8988T (cell line): ENCODE measurements at regions not wholly inside any gene's neighbourhood (a gene's known extent, or its start where the extent isn't known, plus 50 kb on each side); places are given as distances from the start of the nearest gene placed in this dataset.

Source experiments
- DNase-seq: peaks from one replicate; pipeline ENCODE4 v3.0.0; 2011

DNA sequence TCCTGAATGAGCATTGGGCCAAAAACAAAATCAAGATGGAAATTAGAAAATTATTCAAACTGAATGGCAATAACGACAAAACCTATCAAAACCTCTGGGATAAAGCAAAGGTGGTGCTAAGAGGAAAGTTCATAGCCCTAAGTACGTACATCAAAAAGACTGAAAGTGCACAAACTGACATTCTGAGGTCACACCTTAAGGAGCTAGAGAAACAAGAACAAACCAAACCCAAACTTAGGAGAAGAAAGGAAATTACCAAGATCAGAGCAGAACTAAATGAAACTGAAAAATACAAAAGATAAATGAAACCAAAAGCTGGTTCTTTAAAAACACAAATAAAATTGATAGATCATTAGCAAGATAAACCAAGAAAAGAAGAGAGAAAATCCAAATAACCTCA is 1543.5 kb upstream of the ACVR2A start:
- no peak for DNase-seq

DNA sequence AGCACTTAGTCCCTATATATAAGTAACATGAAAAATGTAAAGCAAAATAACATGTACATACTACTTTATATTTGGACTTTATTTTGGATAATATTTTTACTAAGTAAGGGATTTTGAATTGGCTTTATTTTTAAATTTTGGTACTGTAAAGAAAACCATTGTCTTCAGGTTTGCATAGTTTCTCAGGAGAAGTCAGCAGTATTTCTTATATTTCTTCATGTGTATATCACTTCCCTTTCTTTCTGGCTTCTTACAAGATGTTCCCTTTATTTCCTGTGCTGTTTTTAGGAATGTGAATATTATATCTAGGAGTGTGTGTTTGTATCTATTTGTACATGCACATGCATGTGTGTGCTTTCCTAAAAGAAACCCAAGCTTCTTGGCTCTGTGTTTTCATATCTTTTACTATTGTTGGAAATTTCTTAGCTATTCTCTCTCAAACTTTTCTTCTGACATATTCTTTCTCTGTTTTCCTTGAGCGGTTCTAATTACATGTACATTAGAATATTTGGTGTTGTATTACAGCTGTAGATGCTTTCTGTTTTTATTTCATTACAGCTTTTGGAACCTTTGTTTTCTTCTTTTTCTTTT is 1549.7 kb upstream of the ACVR2A start:
- DNase-seq: no peak

DNA sequence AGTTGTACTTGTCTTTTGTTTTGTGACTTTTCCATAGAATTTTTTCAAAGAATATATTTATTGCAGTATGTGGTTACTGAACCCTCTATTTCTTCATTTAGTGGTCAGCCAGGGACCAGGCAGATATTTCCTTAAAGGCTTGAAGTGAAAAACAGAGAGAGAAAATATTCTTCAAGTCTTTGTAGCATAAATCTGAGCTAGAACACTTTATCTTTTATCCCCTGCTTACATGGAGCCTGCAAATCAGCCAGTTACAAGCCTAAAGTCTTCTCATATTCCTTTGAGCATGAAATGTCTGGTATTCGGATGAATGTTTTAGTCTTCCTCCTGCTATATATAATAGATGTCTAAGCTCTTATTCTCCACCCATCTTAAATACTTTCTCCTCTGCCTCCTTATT is 1557.5 kb upstream of the ACVR2A start:
- no peak for DNase-seq

DNA sequence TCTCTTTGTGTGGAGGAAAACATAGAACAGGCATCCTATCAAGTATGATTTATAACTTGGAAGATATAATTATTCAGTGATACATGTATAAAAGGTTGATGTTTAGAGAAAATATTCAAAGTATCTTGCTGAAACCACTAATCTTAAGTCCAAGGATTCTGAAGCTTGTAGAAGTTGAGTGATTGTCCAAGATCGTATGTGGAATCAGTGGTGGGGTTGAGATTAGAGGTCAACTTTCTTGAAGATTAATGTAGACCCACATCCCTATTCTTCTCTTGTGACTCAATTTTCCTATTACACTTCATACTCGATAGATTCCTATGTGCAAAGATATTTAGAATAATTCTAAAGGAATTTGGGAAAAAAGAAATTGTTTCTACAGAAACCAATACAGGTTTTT is 1565.9 kb upstream of the ACVR2A start:
- no peak for DNase-seq

DNA sequence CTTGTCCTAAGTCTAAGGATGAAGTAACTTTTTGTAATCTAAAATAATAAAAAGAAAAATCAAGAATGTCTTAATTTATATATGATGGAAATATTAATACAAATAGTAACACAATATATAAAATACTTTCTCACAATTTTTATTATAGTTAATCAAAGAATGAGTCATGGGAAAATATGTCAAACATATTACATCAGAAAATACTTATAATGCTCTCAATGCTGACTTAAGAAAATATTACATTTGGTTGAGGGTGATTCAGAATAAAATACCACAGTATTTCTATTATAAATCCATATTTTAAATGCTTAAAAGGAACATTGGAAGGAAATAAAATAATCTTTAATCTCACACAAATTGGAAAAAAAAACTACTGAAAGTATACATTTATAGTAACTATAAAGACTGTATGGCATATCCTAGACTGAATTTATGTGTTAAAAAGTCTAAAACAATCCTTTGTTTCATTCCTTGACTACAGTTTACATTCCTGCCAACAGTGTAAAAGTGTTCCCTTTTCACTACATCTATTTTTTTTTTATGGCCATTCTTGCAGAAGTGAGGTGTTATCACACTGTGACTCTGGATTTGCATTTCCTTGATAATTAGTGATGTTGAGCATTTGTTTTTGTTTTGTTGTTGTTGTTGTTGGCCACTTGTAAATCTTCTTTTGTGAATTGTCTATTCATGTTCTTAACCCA is 1573.5 kb upstream of the ACVR2A start:
- no peak for DNase-seq

DNA sequence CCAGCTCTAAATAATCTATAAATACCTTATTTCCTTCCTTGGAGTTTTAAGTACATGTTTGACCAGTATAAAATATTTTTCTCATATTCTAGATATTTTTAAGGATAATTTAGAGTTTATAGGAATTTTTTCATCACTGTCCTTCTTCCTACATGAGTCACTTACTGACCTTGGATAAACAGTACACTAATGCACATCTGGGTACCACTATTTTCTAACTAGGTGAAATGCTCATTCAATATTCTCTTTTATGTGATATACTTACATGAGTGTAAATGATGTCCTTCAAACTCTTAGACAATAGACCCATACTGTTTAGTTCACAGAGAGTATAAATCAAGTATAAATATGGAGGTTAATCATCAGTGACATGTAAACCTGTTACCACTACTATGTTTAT is 1574.2 kb upstream of the ACVR2A start:
- no peak for DNase-seq

DNA sequence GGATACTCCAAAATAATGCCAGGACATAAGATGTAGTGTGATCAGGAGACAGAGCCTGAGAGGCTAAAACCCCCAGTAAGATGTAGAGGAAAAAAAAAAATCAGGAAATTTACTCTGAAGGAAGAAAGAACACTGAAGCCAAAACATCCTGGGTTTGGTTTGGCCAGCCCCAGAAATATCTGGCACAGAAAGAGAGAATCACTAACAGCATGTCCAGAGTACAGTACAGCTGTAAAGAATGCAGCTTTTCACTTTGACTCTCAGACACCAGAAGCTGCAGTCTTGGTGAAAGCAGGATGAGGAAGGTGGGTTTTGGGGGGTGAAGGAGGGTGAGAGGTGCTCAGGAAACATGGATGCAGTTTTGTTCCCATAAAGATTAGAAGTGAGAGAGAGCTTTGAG is 1577.7 kb upstream of the ACVR2A start:
- no peak for DNase-seq

DNA sequence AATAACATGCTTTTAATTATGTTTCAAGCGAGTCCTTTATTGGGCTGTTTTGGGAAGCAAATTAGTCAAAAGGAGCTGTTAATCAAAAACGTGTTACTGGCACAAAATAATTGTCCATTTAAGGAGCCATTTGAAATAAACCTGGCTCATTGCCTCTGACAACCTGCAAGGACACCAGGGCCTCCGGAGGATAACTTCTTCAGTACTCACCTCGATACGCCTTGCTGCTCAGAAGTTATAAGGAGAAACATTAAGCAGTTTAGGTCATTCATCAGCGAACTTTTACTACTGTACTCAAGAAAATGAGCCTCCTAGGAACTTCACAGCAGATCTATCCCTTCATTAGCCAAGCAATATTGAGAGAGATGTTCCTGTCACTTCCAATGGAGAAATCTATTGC is 1579.2 kb upstream of the ACVR2A start:
- no peak for DNase-seq

DNA sequence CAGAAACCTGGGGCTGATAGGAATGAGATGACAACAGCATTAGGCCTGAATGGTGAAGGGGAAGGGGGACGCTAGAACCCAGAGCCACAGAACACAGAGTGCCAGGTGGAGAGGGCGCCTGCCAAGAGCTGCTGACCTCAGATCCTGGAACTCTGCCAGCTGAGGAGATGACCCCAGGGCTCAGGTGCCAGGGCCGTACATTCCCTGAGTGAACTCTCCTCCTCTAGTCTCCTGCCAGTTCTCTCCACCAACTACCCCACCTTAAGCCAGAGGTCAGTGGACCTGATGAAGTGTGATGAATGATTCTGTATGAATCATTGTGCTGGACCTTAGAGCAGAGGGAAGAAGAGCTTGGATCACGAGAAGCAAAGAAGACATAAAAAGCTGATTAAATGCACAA is 1582.2 kb upstream of the ACVR2A start:
- DNase-seq: no peak

DNA sequence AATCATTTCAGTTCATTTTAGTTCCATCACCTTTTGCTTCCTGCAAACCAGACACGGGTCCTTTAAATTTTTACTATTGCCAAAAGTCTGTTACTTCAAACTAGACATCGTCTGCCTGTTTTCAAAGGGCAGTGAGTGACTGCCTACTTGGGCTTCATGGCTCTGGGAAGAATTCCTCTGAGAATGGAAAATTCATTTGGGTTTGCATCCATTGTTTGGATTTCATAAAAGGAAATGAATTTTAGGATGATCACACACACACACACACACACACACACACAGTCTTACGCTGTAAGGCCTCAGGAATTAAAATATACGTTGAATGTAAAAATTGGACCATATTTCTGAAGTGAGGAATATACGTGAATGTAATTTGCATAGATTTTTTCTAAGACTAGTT is 1584.3 kb upstream of the ACVR2A start:
- DNase-seq: no peak

DNA sequence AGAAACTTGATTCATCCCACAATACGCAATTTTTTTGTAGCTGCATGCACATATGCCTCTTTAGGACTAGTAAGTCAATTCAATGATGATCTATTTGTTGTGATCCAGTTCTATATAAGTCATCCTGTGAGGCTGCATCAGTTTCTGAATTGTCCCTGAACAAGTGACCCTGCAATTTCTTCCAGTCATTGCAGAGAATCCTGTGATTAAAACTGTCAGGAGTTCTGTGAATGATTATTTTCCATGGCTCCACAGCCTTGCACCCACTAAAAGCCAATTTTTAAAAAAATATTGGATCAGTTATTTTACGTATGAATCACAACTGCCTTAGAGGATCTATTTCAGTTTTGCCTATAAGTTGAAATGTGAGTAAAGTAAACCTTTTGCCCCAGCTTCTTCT is 1585.0 kb upstream of the ACVR2A start:
- DNase-seq: no peak

DNA sequence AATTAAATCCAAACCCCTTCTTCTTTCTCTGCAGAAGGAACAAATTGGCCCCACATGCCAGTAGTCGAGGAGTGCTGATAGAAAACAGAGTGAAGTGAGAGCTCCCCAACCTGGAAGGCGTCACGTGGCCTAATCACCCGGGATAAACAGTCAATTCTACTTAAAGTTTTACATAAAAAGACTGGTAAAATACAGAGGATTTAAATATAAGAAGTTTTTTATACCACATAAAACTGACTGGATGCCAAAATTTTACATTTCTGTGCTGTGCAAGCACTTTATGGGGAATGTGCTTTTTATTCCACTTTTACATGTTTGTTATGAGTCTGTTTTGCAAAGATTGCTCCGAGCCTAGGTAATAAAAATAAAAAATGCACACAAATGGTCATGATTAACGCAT is 1586.8 kb upstream of the ACVR2A start:
- DNase-seq: no peak

DNA sequence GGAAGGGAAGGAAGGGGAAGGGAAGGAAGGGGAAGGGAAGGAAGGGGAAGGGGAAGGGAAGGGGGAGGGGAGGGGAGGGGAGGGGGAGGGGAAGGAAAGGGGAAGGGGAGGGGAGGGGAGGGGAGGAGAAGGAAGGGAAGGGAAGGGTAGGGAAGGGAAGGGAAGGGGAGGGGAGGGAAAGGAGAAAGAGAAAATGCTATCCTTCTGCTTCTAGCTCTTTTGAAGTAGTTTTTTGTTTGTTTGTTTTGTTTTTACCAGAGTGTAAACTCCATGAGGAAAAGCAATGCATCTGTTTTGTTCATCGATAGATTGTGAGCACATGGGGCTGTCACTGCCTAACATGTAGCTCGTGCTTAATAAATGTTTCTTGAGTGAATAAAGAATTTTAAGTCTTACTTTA is 1592.7 kb upstream of the ACVR2A start:
- DNase-seq: no peak

DNA sequence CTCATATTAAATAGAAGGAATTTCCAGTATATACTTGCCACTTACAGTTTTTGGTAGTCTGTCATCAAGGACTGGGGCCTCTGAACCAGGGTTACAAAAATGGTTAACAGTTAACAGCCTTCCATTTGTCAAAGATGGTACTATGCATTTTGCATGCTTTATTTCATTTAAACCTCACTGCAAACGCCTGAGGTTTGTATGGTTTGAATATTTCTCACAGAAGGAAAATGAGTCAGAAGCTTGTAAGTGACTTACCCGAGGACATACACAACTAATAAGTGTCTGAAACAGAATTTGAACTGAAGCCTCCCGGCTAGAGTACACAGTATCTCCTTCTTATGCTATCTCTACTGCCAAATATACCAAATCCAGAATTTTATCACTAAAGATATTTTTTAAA is 1593.5 kb upstream of the ACVR2A start:
- no peak for DNase-seq

DNA sequence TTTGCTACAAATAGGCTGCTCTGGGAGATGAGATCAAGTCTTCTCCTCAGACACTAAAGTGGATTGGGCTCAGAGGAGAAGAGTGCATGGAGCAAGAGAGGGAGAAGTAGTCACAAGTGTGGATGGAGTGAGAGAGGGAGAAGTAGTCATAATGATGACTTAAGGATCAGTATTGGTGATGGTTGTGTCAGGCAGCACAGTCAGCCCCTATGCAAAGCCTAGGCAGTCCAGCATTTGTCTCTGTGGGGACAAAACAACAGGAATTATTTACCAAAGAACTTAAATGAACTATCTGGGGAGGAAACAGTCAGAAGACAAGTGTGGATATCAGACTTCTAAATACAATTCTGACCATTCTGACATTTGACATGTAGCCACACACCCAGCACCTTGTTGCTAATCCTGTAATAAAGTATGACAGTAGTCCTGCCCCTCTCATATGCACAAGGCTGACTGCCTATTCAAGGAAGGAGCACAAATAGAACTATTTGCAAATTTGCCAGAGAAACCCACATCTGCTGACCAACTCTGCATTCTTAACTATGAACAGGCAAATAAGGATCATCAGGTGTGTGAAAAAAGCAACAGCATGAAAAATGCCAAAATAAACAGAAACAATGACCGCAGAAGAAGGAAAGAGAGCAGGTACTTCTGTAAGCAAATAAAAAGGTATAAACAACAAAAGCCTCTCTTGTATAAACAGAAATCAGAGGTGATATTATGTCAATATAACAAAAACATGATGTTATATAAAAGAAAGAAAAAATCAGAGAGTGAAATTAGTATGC is 1597.9 kb upstream of the ACVR2A start:
- DNase-seq: no peak

DNA sequence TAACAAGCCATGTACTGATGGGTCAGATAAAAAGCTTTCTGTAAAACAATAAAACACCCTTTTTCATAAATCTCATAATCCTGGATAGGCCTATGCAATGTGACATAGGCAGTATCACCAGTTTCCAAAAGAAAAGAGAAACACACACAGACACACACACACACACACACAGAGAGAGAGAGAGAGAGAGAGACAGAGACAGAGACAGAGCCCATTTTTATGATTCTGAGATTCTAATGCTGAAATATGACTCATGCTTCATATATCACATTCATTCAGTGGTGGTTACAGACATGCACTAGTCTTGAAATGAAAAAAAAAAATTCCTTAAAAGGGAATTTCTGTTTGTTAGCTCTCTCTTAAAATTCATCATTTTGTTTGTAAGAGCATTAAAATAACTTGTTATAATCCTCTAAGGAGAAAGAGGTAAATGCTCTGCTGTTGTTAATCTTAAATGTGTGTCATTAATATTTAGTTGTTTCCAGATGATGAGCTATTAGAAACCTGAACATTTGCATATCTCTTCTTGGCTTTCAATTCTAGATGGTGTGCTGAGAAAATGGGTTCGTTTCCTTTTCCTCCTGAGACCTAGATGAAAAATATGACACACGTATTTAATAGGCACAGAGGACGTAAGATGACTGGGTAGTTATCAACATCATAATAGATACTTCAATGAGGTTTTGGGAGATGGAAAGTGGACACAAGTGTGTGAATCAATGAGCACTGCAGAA is 1598.7 kb upstream of the ACVR2A start:
- DNase-seq: no peak

DNA sequence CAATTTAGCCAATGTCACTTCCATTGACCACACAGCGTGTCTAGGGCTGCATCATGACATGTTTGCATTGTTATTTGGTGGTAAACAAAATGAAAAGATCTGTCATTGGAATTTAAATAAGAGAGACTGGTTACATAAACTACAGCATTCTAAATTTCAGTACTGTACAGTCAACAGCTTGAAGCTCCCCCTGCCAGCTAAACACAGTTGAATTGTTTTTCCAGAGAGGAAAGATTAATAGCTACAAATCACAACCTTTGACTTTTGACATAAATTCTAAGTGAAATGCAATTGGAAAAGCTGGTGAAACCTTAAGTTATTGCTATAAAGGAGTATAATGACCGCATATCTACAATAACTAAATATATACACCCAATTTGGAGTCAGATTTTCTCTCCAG is 1600.0 kb upstream of the ACVR2A start:
- DNase-seq: no peak

DNA sequence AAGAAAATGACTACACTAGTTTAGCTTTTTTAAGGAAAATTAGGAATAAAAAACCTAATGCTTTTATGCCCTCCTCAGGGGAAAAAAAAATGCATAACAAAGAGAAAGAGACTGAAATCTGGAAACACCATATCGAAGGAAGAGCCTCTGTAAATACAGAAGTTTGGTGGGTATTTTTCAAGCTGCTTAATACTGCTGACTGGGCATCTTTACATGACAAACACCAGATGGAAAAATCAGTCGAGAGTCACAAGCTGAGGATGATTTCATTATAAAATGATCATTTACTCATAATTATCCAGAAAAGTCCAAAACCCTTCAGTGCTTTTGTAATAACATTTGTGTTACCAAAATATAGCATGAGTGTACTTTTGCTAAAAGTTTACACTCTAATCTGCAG is 1600.7 kb upstream of the ACVR2A start:
- DNase-seq: no peak

DNA sequence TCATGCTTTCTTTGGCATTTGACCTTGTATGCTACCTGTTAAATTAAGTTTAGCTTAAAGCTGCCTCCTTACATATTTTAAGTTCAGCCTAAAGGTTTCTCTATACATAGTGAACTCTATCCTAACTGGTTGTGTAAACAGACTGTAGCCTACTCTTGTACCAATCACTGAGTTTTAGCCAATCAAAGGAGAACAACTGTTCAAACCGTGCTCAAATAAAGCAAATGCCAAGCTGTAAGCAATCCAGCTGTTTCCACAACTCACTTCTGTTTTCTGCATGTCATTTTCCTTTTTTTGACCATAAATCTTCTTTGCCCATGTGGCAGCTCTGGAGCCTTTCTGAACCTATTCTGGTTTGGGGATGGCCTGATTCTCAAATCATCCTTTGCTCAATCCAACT is 1603.8 kb upstream of the ACVR2A start:
- no peak for DNase-seq

DNA sequence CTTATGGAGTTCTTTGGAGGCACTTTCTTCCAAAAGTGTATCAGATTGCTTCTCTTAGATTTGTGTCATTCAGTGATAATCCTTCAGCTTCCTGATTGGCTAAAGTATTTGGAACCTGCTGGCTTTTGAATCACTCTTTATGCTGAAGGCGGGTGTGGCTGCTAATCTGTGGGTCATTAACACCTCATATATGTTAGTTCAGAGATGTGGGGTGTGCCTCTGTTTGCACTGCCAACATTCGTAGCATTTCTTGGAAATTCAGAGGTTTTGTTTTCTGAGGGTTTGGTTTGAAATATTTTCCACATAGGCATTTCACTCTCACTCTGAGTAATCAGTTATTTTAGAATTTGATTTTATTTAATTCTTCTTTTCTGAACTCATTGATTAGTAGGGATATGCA is 1604.4 kb upstream of the ACVR2A start:
- DNase-seq: no peak

DNA sequence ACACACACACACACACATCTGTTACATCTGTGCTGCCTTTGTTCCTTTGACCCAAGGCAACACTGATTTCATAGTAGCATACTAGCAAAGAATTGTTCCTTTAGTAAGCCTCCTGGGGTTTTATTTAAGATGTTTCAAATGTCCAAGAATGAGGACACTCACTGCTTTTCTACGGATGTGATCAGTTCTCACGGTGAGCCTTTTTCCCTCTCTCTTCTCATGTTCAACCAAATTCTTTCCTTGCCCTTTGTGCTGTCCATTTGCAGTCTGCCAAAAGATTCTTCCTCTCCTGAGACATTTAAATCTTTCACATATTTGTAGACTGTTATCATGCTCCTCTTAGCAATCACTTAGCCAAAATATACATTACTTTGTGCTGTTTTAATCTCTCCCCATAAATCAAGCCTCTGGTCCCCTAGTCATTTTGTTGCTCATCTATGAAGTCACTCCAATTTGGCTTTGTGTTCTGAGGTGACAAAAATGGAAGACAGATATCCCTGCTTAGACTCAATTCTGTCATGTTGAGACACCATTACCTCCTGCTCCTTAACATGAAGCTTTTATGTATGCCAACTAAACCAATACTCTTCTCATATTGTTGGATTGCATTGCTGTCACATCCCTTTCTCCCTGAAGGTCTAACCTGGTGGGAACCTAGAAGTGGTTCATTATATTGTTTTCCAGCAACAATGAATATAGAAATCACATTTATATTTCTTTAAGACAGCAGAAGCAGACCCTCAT is 1605.3 kb upstream of the ACVR2A start:
- DNase-seq: no peak

DNA sequence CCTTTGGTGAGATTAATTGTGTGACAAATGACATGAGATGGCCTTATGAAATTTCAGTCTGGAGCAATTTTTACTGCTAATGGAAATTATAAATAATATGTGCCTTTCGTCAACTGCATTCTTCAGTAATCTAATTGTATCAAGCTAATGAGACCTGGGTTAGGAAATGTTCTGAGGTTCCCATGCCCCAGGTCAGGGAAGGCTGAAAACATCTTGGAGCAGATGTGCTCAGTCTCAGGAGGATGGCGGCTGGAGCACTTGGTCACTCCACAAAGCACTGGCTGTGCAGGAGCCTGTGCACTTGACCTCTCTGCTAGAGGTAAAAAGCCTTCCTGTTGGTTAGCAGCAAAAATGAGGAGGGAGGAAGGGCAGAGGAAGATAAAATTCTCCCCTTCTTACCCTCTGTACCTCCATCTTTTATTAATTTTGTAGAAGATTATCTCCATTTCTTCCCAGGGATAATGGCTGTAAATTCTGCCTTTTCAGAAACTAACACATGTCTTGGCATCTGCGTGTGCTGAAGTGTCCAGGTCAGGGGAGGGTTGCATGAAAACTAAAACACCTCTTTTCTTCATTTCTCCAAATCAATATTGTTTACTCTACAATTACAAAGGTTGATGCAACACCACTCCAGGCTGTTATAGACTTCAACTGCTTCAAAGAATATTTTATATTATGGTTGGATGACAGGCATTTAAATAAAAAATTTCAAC is 1606.4 kb upstream of the ACVR2A start:
- DNase-seq: no peak
